ENCODE measurements at regions not wholly inside any gene's neighbourhood (a gene's known extent, or its start where the extent isn't known, plus 50 kb on each side); places are given as distances from the start of the nearest gene placed in this dataset.

- no peaks in the 10 kb centered on the region for H3K27me3 ChIP-seq (replicated peaks in 2 of 5; ENCODE audit: control insufficient read depth in 4 of 5, insufficient read depth in 5 of 5, low read length in 4 of 5)
- no peaks in the 10 kb centered on the region for H3K9me3 ChIP-seq (ENCODE audit: control extremely low read depth in 1 of 5, control insufficient read depth in 4 of 5, insufficient read depth in 2 of 5, low read depth in 1 of 5, low read length in 4 of 5)
- H3K36me3 ChIP-seq (ENCODE audit: control insufficient read depth in 4 of 4, insufficient read depth in 4 of 4, low read length in 3 of 4), result no peaks in the 10 kb centered on the region
- H3K4me3 ChIP-seq (ENCODE audit: control insufficient read depth in 1 of 7, extremely low read depth in 1 of 7, insufficient read depth in 4 of 7, low read depth in 2 of 7, low read length in 6 of 7), result no peak overlapping the region
- ChIA-PET POLR2A (no interaction called here), CTCF (interaction anchor here (0.7 to 1.6 kb wide), 4 partner anchors 10 to 144 kb away, joined by 3 to 4 read pairs (median 3); no protein-coding TSS in a partner anchor)
- no peak overlapping the region for H3K27ac ChIP-seq (ENCODE audit: insufficient read depth in 1 of 2, low read depth in 1 of 2, low read length in 2 of 2, poor library complexity in 1 of 2, severe bottlenecking in 2 of 2)
- H3K4me1 ChIP-seq (ENCODE audit: control extremely low read depth in 1 of 4, control insufficient read depth in 4 of 4, insufficient read depth in 4 of 4, low read length in 3 of 4), result peaks cover 0 to 10% (median 3%) of the 10 kb centered on the region in 4 experiments
- WGBS (ENCODE audit: insufficient coverage), result 100% methylated on average over 2 of the region's 3 CpGs
- DNase-seq, result no peak
Observed at GRCh38 chr3:171948674-171949073, 90.7 kb upstream of the FNDC3B start.

- POLR2A ChIA-PET, result no interaction called here
- H3K27me3 ChIP-seq (replicated peaks in 2 of 5; ENCODE audit: control insufficient read depth in 4 of 5, insufficient read depth in 5 of 5, low read length in 4 of 5), result no peaks in the 10 kb centered on the region
- no peak overlapping the region for H3K4me3 ChIP-seq (ENCODE audit: control insufficient read depth in 1 of 7, extremely low read depth in 1 of 7, insufficient read depth in 4 of 7, low read depth in 2 of 7, low read length in 6 of 7)
- no peaks in the 10 kb centered on the region for H3K9me3 ChIP-seq (ENCODE audit: control extremely low read depth in 1 of 5, control insufficient read depth in 4 of 5, insufficient read depth in 2 of 5, low read depth in 1 of 5, low read length in 4 of 5)
- H3K36me3 ChIP-seq (ENCODE audit: control insufficient read depth in 4 of 4, insufficient read depth in 4 of 4, low read length in 3 of 4), result no peaks in the 10 kb centered on the region
- no peak for DNase-seq
- CTCF ChIA-PET, result interaction anchor here (0.6 to 1.6 kb wide), 5 partner anchors 11 to 143 kb away, joined by 3 to 5 read pairs (median 3); no protein-coding TSS in a partner anchor
- H3K27ac ChIP-seq (ENCODE audit: insufficient read depth in 1 of 2, low read depth in 1 of 2, low read length in 2 of 2, poor library complexity in 1 of 2, severe bottlenecking in 2 of 2), result no peak overlapping the region
- peaks cover 0 to 7% (median 2%) of the 10 kb centered on the region in 4 experiments for H3K4me1 ChIP-seq (ENCODE audit: control extremely low read depth in 1 of 4, control insufficient read depth in 4 of 4, insufficient read depth in 4 of 4, low read length in 3 of 4)
- no CpG with 5 or more reads among the region's 1 CpG for WGBS (ENCODE audit: insufficient coverage)
Observed at GRCh38 chr3:171949554-171949953, 89.8 kb upstream of the FNDC3B start.

- POLR2A ChIA-PET, result no interaction called here
- WGBS (ENCODE audit: insufficient coverage), result 71% methylated on average over 1 of the region's 1 CpG
Observed at GRCh38 chr3:171950373-171950772, 89.0 kb upstream of the FNDC3B start.

GRCh38 chr3:171951597-171951996 is 87.8 kb upstream of the FNDC3B start:
- WGBS (ENCODE audit: insufficient coverage), result 100% methylated on average over 1 of the region's 1 CpG
- Histone ChIP-seq H3K27me3 (replicated peaks in 2 of 5; ENCODE audit: control insufficient read depth in 4 of 5, insufficient read depth in 5 of 5, low read length in 4 of 5) (no peaks in the 10 kb centered on the region), H3K9me3 (ENCODE audit: control extremely low read depth in 1 of 5, control insufficient read depth in 4 of 5, insufficient read depth in 2 of 5, low read depth in 1 of 5, low read length in 4 of 5) (no peaks in the 10 kb centered on the region), H3K36me3 (ENCODE audit: control insufficient read depth in 4 of 4, insufficient read depth in 4 of 4, low read length in 3 of 4) (no peaks in the 10 kb centered on the region), H3K4me1 (ENCODE audit: control extremely low read depth in 1 of 4, control insufficient read depth in 4 of 4, insufficient read depth in 4 of 4, low read length in 3 of 4) (peaks cover 0 to 7% (median 0%) of the 10 kb centered on the region in 4 experiments), H3K4me3 (ENCODE audit: control insufficient read depth in 1 of 7, extremely low read depth in 1 of 7, insufficient read depth in 4 of 7, low read depth in 2 of 7, low read length in 6 of 7) (no peak overlapping the region), H3K27ac (ENCODE audit: insufficient read depth in 1 of 2, low read depth in 1 of 2, low read length in 2 of 2, poor library complexity in 1 of 2, severe bottlenecking in 2 of 2) (no peak overlapping the region)
- CTCF ChIA-PET, result interaction anchor here (1.0 kb wide), 1 partner anchor 10 kb away, joined by 3 read pairs; no protein-coding TSS in a partner anchor
- DNase-seq, result no peak
- POLR2A ChIA-PET, result no interaction called here

More at GRCh38 chr3:171950373-171950772, 89.0 kb upstream of the FNDC3B start:
- no peak overlapping the region for H3K27ac ChIP-seq (ENCODE audit: insufficient read depth in 1 of 2, low read depth in 1 of 2, low read length in 2 of 2, poor library complexity in 1 of 2, severe bottlenecking in 2 of 2)
- peaks cover 0 to 7% (median 0%) of the 10 kb centered on the region in 4 experiments for H3K4me1 ChIP-seq (ENCODE audit: control extremely low read depth in 1 of 4, control insufficient read depth in 4 of 4, insufficient read depth in 4 of 4, low read length in 3 of 4)
- H3K9me3 ChIP-seq (ENCODE audit: control extremely low read depth in 1 of 5, control insufficient read depth in 4 of 5, insufficient read depth in 2 of 5, low read depth in 1 of 5, low read length in 4 of 5), result no peaks in the 10 kb centered on the region
- H3K36me3 ChIP-seq (ENCODE audit: control insufficient read depth in 4 of 4, insufficient read depth in 4 of 4, low read length in 3 of 4), result no peaks in the 10 kb centered on the region
- no peak overlapping the region for H3K4me3 ChIP-seq (ENCODE audit: control insufficient read depth in 1 of 7, extremely low read depth in 1 of 7, insufficient read depth in 4 of 7, low read depth in 2 of 7, low read length in 6 of 7)
- peak in 1 of 3 donors; percentile 33 for DNase-seq
- CTCF ChIA-PET, result interaction anchor here (1.5 to 1.6 kb wide), 2 partner anchors 11 to 103 kb away, joined by 3 to 5 read pairs; no protein-coding TSS in a partner anchor
- H3K27me3 ChIP-seq (replicated peaks in 2 of 5; ENCODE audit: control insufficient read depth in 4 of 5, insufficient read depth in 5 of 5, low read length in 4 of 5), result no peaks in the 10 kb centered on the region

- Histone ChIP-seq H3K27me3 (replicated peaks in 2 of 5; ENCODE audit: control insufficient read depth in 4 of 5, insufficient read depth in 5 of 5, low read length in 4 of 5) (no peaks in the 10 kb centered on the region), H3K27ac (ENCODE audit: insufficient read depth in 1 of 2, low read depth in 1 of 2, low read length in 2 of 2, poor library complexity in 1 of 2, severe bottlenecking in 2 of 2) (no peak overlapping the region), H3K4me1 (ENCODE audit: control extremely low read depth in 1 of 4, control insufficient read depth in 4 of 4, insufficient read depth in 4 of 4, low read length in 3 of 4) (peaks cover 0 to 7% (median 1%) of the 10 kb centered on the region in 4 experiments), H3K9me3 (ENCODE audit: control extremely low read depth in 1 of 5, control insufficient read depth in 4 of 5, insufficient read depth in 2 of 5, low read depth in 1 of 5, low read length in 4 of 5) (no peaks in the 10 kb centered on the region), H3K36me3 (ENCODE audit: control insufficient read depth in 4 of 4, insufficient read depth in 4 of 4, low read length in 3 of 4) (no peaks in the 10 kb centered on the region), H3K4me3 (ENCODE audit: control insufficient read depth in 1 of 7, extremely low read depth in 1 of 7, insufficient read depth in 4 of 7, low read depth in 2 of 7, low read length in 6 of 7) (no peak overlapping the region)
- WGBS (ENCODE audit: insufficient coverage), result 98% methylated on average over 7 of the region's 7 CpGs
- ChIA-PET CTCF (interaction anchor here (0.8 to 1.1 kb wide), 2 partner anchors 11 to 51 kb away, joined by 3 to 4 read pairs; no protein-coding TSS in a partner anchor), POLR2A (interaction anchor here (0.5 kb wide), 1 partner anchor 405 kb away, joined by 3 read pairs; no protein-coding TSS in a partner anchor)
- DNase-seq, result no peak
Observed at GRCh38 chr3:171953301-171954022, 85.9 kb upstream of the FNDC3B start.

GRCh38 chr3:171954690-171955383 is 84.5 kb upstream of the FNDC3B start:
- WGBS (ENCODE audit: insufficient coverage), result 89% methylated on average over 3 of the region's 6 CpGs
- no peak overlapping the region for H3K27ac ChIP-seq (ENCODE audit: insufficient read depth in 1 of 2, low read depth in 1 of 2, low read length in 2 of 2, poor library complexity in 1 of 2, severe bottlenecking in 2 of 2)
- H3K4me3 ChIP-seq (ENCODE audit: control insufficient read depth in 1 of 7, extremely low read depth in 1 of 7, insufficient read depth in 4 of 7, low read depth in 2 of 7, low read length in 6 of 7), result no peak overlapping the region
- CTCF ChIA-PET, result no interaction called here
- H3K9me3 ChIP-seq (ENCODE audit: control extremely low read depth in 1 of 5, control insufficient read depth in 4 of 5, insufficient read depth in 2 of 5, low read depth in 1 of 5, low read length in 4 of 5), result no peaks in the 10 kb centered on the region
- POLR2A ChIA-PET, result interaction anchor here (0.5 kb wide), 1 partner anchor 27 kb away, joined by 3 read pairs; no protein-coding TSS in a partner anchor
- no peaks in the 10 kb centered on the region for H3K27me3 ChIP-seq (replicated peaks in 2 of 5; ENCODE audit: control insufficient read depth in 4 of 5, insufficient read depth in 5 of 5, low read length in 4 of 5)
- H3K4me1 ChIP-seq (ENCODE audit: control extremely low read depth in 1 of 4, control insufficient read depth in 4 of 4, insufficient read depth in 4 of 4, low read length in 3 of 4), result peaks cover 0 to 12% (median 6%) of the 10 kb centered on the region in 4 experiments
- peak in 1 of 3 donors; percentile 20 for DNase-seq
- H3K36me3 ChIP-seq (ENCODE audit: control insufficient read depth in 4 of 4, insufficient read depth in 4 of 4, low read length in 3 of 4), result no peaks in the 10 kb centered on the region

GRCh38 chr3:171955598-171955997 is 83.8 kb upstream of the FNDC3B start:
- Histone ChIP-seq H3K4me1 (ENCODE audit: control extremely low read depth in 1 of 4, control insufficient read depth in 4 of 4, insufficient read depth in 4 of 4, low read length in 3 of 4) (peaks cover 2 to 15% (median 11%) of the 10 kb centered on the region in 4 experiments), H3K27me3 (replicated peaks in 2 of 5; ENCODE audit: control insufficient read depth in 4 of 5, insufficient read depth in 5 of 5, low read length in 4 of 5) (no peaks in the 10 kb centered on the region), H3K27ac (ENCODE audit: insufficient read depth in 1 of 2, low read depth in 1 of 2, low read length in 2 of 2, poor library complexity in 1 of 2, severe bottlenecking in 2 of 2) (no peak overlapping the region), H3K36me3 (ENCODE audit: control insufficient read depth in 4 of 4, insufficient read depth in 4 of 4, low read length in 3 of 4) (no peaks in the 10 kb centered on the region), H3K9me3 (ENCODE audit: control extremely low read depth in 1 of 5, control insufficient read depth in 4 of 5, insufficient read depth in 2 of 5, low read depth in 1 of 5, low read length in 4 of 5) (no peaks in the 10 kb centered on the region), H3K4me3 (ENCODE audit: control insufficient read depth in 1 of 7, extremely low read depth in 1 of 7, insufficient read depth in 4 of 7, low read depth in 2 of 7, low read length in 6 of 7) (no peak overlapping the region)
- ChIA-PET POLR2A (no interaction called here), CTCF (no interaction called here)
- no peak for DNase-seq
- 89% methylated on average over 1 of the region's 3 CpGs for WGBS (ENCODE audit: insufficient coverage)

All from common myeloid progenitor, CD34-positive (primary cell).